MG63 (cell line): ENCODE measurements at regions not wholly inside any gene's neighbourhood (a gene's known extent, or its start where the extent isn't known, plus 50 kb on each side); places are given as distances from the start of the nearest gene placed in this dataset.
"Not testable (repeated sequence)": the region's sequence is repeated elsewhere in the genome, so short reads cannot be mapped to it uniquely, and the experiment has no call there.

Source experiments
- DNase-seq: peaks from one replicate; pipeline ENCODE4 v3.0.0-alpha.2; 2020
- H3K27me3 ChIP-seq: fragments of 250-450 bp; sonication (Bioruptor Pico); 2 replicates; pipeline ENCODE4 v1.5.1; 2020; ENCODE audit warnings: mild to moderate bottlenecking, moderate library complexity
- H3K36me3 ChIP-seq: fragments of 250-450 bp; sonication (Bioruptor Pico); 2 replicates; pipeline ENCODE4 v1.5.1; 2020; ENCODE audit warnings: mild to moderate bottlenecking, moderate library complexity
- H3K4me3 ChIP-seq: fragments of 250-450 bp; sonication (Bioruptor Pico); 2 replicates; pipeline ENCODE4 v1.5.1; 2020; ENCODE audit warnings: mild to moderate bottlenecking, moderate library complexity
- H3K9me3 ChIP-seq: fragments of 250-450 bp; sonication (Bioruptor Pico); 2 replicates; pipeline ENCODE4 v1.5.1; 2020; ENCODE audit warnings: mild to moderate bottlenecking, moderate library complexity

- DNase-seq, result no peak
- H3K4me3 ChIP-seq, result no peak overlapping the region
- H3K9me3 ChIP-seq, result no peaks in the 10 kb centered on the region
- no peaks in the 10 kb centered on the region for H3K27me3 ChIP-seq
- no peaks in the 10 kb centered on the region for H3K36me3 ChIP-seq
These were observed 192.9 kb downstream of the OXSM start for GRCh38 chr3:25982756-25983155.

GRCh38 chr3:25985621-25986020 is 195.7 kb downstream of the OXSM start:
- H3K36me3 ChIP-seq, result no peaks in the 10 kb centered on the region
- no peaks in the 10 kb centered on the region for H3K9me3 ChIP-seq
- DNase-seq, result no peak
- no peak overlapping the region for H3K4me3 ChIP-seq
- H3K27me3 ChIP-seq, result no peaks in the 10 kb centered on the region

GRCh38 chr3:25992606-25993005 is 202.7 kb downstream of the OXSM start:
- Histone ChIP-seq H3K36me3 (no peaks in the 10 kb centered on the region), H3K9me3 (no peaks in the 10 kb centered on the region), H3K4me3 (no peak overlapping the region), H3K27me3 (no peaks in the 10 kb centered on the region)
- no peak for DNase-seq

DNA sequence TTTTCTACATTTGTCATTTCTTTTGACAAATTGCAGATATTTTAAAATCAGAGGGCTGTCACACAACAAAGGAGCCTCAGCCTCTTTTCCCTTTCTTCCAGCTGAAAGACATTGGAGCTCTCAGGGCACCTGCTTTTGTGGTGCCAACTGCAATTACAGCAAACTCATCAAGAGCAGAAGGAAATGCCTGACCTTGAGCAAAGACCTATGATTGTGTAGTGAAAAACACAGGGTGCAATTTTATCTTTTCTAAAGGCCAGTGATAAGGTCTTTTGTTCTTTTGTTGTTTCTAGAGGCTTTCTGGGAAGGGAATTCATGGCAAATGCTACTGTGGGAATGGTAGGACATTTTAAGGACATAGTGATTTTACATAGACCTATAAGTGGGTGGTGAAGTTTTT is 214.3 kb downstream of the OXSM start:
- no peaks in the 10 kb centered on the region for H3K9me3 ChIP-seq
- no peak for DNase-seq

GRCh38 chr3:26011276-26011675 is 221.4 kb downstream of the OXSM start:
- Histone ChIP-seq H3K9me3 (no peaks in the 10 kb centered on the region), H3K4me3 (no peak overlapping the region), H3K36me3 (no peaks in the 10 kb centered on the region), H3K27me3 (no peaks in the 10 kb centered on the region)
- no peak for DNase-seq

More for the DNA sequence above, 214.3 kb downstream of the OXSM start:
- Histone ChIP-seq H3K36me3 (no peaks in the 10 kb centered on the region), H3K4me3 (no peak overlapping the region), H3K27me3 (no peaks in the 10 kb centered on the region)

GRCh38 chr3:26012241-26012745 is 222.4 kb downstream of the OXSM start:
- H3K9me3 ChIP-seq, result no peaks in the 10 kb centered on the region
- no peaks in the 10 kb centered on the region for H3K27me3 ChIP-seq
- no peak overlapping the region for H3K4me3 ChIP-seq
- no peak for DNase-seq
- H3K36me3 ChIP-seq, result no peaks in the 10 kb centered on the region

DNA sequence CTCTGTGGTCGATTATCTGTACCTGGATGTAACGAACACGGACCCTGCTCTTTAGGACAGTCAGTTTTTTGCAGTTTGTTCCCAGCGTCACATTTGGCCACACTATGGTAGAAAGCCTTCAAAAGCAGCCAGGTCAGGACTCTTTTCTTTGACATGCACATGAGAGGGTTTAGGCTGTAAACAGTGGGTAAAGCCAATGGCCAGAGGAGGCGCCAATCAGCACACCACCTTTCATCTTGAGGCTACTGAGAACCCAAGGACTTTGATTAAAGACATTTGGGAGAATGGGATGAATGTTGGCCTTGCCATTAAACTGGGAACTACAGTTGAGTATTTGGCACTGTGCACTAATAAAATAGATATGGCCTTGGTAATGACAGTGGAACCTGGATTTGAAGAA is 225.9 kb downstream of the OXSM start:
- DNase-seq, result no peak
- no peak overlapping the region for H3K4me3 ChIP-seq

GRCh38 chr3:26018889-26019288 is 229.0 kb downstream of the OXSM start:
- H3K36me3 ChIP-seq, result no peaks in the 10 kb centered on the region
- H3K9me3 ChIP-seq, result no peaks in the 10 kb centered on the region
- H3K27me3 ChIP-seq, result no peaks in the 10 kb centered on the region
- H3K4me3 ChIP-seq, result no peak overlapping the region
- no peak for DNase-seq

More for the DNA sequence above, 225.9 kb downstream of the OXSM start:
- H3K9me3 ChIP-seq, result no peaks in the 10 kb centered on the region
- no peaks in the 10 kb centered on the region for H3K36me3 ChIP-seq
- H3K27me3 ChIP-seq, result no peaks in the 10 kb centered on the region

DNA sequence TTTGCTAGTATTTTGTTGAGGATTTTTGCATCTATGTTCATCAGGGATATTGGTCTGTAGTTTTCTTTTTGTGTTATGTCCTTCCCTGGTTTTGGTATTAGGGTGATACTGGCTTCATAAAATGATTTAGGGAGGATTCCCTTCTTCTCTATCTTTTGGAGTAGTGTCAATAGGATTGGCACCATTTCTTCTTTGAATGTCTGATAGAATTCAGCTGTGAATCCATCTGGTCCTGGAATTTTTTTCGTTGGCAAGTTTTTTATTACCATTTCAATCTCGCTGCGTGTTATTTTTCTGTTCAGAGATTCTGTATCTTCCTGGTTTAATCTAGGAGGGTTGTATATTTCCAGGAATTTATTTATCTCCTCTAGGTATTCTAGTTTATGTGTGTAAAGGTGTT is 234.3 kb downstream of the OXSM start:
- not testable (repeated sequence) for H3K9me3 ChIP-seq, H3K36me3 ChIP-seq, DNase-seq, H3K27me3 ChIP-seq, H3K4me3 ChIP-seq

DNA sequence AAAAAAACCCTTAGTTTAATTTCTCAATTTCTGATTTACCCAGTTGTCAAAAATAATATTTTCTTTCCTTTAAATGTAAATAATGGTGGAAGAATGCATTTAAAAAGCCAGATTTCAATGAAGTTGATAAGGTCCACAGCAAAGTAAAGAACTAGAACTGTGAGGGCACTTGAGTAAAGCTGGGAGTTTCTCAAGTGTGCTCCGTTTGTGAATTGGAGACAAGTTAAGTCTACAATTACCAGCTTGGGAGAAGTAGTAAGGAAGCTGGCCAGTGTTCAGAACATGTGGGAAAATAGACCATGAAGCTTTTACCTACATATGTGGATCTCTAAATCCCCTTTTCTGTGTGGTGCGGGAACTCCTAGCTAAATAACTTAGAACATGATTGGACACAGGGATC is 239.4 kb downstream of the OXSM start:
- DNase-seq, result no peak
- no peaks in the 10 kb centered on the region for H3K36me3 ChIP-seq
- H3K9me3 ChIP-seq, result no peaks in the 10 kb centered on the region
- H3K4me3 ChIP-seq, result no peak overlapping the region
- H3K27me3 ChIP-seq, result no peaks in the 10 kb centered on the region

DNA sequence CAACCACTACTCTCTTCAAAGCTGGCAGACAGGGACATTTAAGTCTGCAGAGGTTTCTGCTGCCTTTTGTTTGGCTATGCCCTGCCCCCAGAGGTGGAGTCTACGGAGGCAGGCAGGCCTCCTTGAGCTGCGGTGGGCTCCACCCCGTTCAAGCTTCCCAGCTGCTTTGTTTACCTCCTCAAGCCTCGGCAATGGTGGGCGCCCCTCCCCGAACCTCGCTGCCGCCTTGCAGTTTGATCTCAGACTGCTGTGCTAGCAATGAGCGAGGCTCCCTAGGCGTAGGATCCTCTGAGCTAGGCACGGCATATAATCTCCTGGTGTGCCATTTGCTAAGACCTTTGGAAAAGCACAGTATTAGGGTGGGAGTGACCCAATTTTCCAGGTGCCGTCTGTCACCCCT is 252.2 kb downstream of the OXSM start:
- not testable (repeated sequence) for DNase-seq, H3K36me3 ChIP-seq, H3K27me3 ChIP-seq, H3K9me3 ChIP-seq, H3K4me3 ChIP-seq

DNA sequence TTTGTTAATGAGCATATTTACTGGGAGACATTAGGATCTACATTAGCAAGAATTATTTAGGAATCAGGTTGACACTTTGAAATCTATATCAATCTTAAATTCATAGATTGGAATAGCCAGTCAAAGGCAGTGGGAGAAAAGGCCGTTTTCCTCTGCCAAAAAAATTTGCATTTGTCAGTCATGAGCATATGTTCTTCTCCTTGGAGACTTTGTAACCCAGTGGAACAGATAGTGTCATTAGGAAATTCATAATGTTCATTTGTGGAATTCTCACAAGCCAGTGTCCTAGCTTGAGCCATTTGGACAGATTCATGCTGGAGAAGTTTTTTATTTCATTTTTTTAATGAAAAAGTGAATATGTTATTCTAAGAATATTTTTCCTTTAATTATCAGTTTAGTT is 260.1 kb downstream of the OXSM start:
- H3K36me3 ChIP-seq, result no peaks in the 10 kb centered on the region
- no peaks in the 10 kb centered on the region for H3K9me3 ChIP-seq
- H3K4me3 ChIP-seq, result no peak overlapping the region
- DNase-seq, result no peak
- H3K27me3 ChIP-seq, result no peaks in the 10 kb centered on the region

DNA sequence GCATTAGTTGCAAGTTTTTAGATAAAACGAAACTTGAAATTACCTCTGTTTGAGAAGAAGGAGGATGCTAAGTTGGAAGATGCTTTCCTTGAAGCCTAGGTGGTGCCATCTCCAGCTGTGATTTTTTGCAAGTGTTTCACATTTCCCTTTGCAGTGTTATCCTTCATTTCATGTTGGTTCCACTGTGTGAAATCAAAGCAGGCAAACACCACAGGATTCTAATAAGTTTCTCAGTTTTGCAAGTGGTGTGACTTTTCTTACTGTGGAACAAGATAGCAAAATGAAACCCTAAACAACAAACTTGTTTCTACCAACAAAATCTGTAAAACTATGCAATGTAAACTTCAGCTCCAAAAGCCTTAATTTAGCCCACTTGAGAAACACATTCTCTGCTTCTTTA is 260.9 kb downstream of the OXSM start:
- no peaks in the 10 kb centered on the region for H3K36me3 ChIP-seq
- H3K9me3 ChIP-seq, result no peaks in the 10 kb centered on the region
- no peak for DNase-seq
- H3K4me3 ChIP-seq, result no peak overlapping the region
- no peaks in the 10 kb centered on the region for H3K27me3 ChIP-seq

GRCh38 chr3:26058901-26059321 is 269.0 kb downstream of the OXSM start:
- Histone ChIP-seq H3K36me3 (no peaks in the 10 kb centered on the region), H3K9me3 (no peaks in the 10 kb centered on the region), H3K27me3 (no peaks in the 10 kb centered on the region), H3K4me3 (no peak overlapping the region)
- DNase-seq, result no peak

GRCh38 chr3:26061947-26062346 is 272.1 kb downstream of the OXSM start:
- Histone ChIP-seq H3K27me3 (no peaks in the 10 kb centered on the region), H3K4me3 (no peak overlapping the region)

DNA sequence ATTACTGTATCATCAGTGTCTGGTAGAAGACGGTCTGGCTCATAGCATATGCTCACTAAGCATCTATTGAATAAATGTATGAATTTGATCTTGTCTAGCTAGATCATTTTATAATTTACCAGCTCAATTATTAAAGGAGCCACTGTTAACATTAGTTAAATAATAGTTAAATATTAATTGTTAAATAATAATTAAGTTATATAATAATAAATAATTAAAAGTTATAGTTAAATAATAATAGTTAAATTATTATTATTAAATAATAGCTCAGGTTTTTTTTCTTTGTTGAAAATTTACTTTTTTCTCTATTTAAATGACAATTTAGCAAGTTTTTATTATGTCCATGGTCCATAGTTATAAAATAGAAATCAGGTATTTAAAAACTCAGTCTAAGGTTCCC is 274.4 kb downstream of the OXSM start:
- H3K9me3 ChIP-seq, result no peaks in the 10 kb centered on the region
- no peak for DNase-seq
- H3K4me3 ChIP-seq, result no peak overlapping the region
- no peaks in the 10 kb centered on the region for H3K27me3 ChIP-seq
- no peaks in the 10 kb centered on the region for H3K36me3 ChIP-seq

More at GRCh38 chr3:26061947-26062346, 272.1 kb downstream of the OXSM start:
- Histone ChIP-seq H3K9me3 (no peaks in the 10 kb centered on the region), H3K36me3 (no peaks in the 10 kb centered on the region)
- DNase-seq, result no peak

DNA sequence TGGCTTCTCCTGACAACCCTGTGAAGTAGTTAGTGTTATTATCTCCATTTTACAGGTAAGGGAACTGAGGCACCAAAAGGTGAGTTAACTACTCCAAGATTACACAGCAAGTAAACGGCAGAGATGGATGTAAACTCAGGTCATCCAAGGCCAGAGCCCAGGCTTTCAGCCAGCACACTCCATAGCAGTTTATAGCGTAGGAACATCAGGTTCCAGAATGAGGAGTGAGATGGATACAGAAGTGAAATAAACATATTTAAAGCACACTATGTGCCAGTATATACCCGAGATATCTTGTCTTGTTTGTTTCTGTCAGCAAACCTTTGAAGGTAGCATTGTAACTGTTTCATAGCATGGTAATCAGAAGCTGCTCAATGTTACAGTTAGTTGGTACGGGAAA is 279.0 kb downstream of the OXSM start:
- H3K27me3 ChIP-seq, result no peaks in the 10 kb centered on the region
- DNase-seq, result no peak
- H3K36me3 ChIP-seq, result no peaks in the 10 kb centered on the region
- H3K9me3 ChIP-seq, result no peaks in the 10 kb centered on the region
- no peak overlapping the region for H3K4me3 ChIP-seq

DNA sequence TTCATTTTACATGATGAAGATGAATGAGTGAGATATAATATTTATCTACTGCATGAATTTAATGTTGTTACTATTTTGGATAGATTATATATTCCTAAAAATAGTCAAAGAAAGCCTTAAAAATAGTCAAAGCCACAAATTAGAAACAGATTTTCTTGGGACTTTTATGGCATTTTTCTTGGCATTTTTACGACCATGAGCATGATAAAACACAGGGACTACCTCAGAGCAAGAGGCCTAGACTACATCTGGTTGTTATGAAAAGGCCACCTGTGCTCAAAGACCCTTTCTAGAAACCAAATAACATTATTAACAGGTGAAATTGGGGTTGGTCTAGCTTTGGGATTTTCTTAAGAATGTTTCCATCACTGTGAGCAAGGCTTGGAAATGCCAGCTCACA is 281.0 kb downstream of the OXSM start:
- Histone ChIP-seq H3K9me3 (no peaks in the 10 kb centered on the region), H3K36me3 (no peaks in the 10 kb centered on the region), H3K27me3 (no peaks in the 10 kb centered on the region), H3K4me3 (no peak overlapping the region)
- no peak for DNase-seq

- Histone ChIP-seq H3K4me3 (no peak overlapping the region), H3K27me3 (no peaks in the 10 kb centered on the region), H3K36me3 (no peaks in the 10 kb centered on the region), H3K9me3 (no peaks in the 10 kb centered on the region)
- DNase-seq, result no peak
These were observed 284.2 kb downstream of the OXSM start for GRCh38 chr3:26074080-26074479.
